HTR-8/SVneo (cell line): ENCODE measurements at regions not wholly inside any gene's neighbourhood (a gene's known extent, or its start where the extent isn't known, plus 50 kb on each side); places are given as distances from the start of the nearest gene placed in this dataset.
"Not testable (repeated sequence)": the region's sequence is repeated elsewhere in the genome, so short reads cannot be mapped to it uniquely, and the experiment has no call there.

Experiments used
- DNase-seq: peaks from one replicate; pipeline ENCODE4 v3.0.0; 2011; ENCODE audit warnings: low spot score, mixed read lengths; ENCODE audit not compliant: insufficient read length
- FAIRE-seq: peaks from 2 replicates; lab custom pipeline; 2011; peaks lifted over from hg19 to GRCh38; lab: Jason Lieb, UNC

DNA sequence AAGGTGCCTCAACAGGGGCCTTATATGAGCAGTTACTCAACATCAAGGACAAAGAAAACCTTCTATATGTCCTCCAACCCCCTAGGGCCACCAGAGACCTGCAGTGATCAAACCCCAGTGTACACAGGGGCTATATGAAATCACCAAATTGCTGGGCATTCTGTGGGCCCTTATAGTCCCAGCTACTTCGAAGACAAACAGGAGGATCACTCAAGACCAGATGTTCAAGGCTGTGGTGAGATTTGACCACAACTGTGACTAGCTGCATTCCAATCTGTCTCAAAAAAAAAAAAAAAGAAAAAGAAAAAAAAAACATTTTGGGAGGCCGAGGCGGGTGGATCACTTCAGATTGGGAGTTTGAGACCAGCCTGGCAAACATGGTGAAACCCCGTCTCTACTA lies 51.0 kb upstream of the PRB2 start:
- no peak for FAIRE-seq
- DNase-seq = no peak

DNA sequence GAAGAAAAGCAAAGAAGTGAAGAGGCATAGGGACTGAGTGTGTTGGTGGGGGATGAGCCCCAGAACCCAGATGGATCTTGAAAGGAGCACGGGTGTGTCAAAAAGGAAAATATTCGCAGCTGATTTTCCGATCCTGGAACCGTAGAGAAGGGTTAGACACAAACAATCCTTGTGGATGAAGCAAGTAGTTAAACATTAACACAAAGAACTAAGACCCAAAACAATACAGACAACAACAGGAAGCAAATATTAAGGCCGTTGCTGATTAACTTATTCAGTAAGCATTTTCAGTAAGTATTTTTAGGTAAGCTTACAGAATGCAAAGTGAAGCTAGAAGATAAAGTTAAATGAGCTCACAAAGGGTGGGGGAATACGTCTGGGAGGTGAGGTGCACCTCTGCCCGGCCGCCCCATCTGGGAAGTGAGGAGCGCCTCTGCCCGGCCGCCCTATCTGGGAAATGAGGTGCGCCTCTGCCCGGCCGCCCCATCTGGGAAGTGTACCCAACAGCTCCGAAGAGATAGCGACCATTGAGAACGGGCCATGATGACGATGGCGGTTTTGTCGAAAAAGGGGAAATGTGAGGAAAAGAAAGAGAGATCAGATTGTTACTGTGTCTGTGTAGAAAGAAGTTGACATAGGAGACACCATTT lies 62.8 kb upstream of the PRB2 start:
- no peak for DNase-seq
- no peak for FAIRE-seq

- no peak for DNase-seq
- FAIRE-seq = no peak
These were observed 65.1 kb upstream of the PRB2 start for GRCh38 chr12:11460343-11461023.

DNA sequence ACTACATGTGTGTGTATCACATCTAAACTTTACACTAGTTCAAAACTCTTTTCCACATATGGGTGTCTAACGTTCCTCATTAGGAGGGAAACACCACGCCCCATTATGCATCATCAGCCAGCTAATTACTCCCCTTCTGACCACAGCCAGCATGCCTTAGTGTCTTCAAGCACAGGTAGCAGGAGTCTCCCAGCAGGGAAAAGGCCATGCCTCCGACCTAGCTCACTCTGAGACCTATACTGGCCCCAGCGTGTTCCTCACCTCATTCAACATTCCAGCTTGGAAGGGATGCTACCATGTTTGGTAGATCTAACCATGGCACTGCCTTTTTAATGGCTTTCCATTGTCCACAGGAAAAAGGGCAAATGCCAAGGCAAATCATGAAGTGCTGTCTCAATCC lies 66.1 kb upstream of the PRB2 start:
- FAIRE-seq = no peak
- DNase-seq = no peak

- no peak for DNase-seq
- FAIRE-seq = no peak
These were observed 81.7 kb upstream of the PRB2 start for GRCh38 chr12:11477110-11477509.

GRCh38 chr12:11482955-11483354 lies 87.6 kb upstream of the PRB2 start:
- DNase-seq (no peak), FAIRE-seq (no peak)

GRCh38 chr12:11486623-11487444 lies 91.5 kb upstream of the PRB2 start:
- FAIRE-seq (peak; percentile 60), DNase-seq (peak; percentile 68)

- FAIRE-seq = no peak
- DNase-seq = no peak
These were observed 100.9 kb upstream of the PRB2 start for GRCh38 chr12:11496157-11496851.

- FAIRE-seq = no peak
- DNase-seq = no peak
These were observed 102.1 kb upstream of the PRB2 start for GRCh38 chr12:11497438-11497837.

DNA sequence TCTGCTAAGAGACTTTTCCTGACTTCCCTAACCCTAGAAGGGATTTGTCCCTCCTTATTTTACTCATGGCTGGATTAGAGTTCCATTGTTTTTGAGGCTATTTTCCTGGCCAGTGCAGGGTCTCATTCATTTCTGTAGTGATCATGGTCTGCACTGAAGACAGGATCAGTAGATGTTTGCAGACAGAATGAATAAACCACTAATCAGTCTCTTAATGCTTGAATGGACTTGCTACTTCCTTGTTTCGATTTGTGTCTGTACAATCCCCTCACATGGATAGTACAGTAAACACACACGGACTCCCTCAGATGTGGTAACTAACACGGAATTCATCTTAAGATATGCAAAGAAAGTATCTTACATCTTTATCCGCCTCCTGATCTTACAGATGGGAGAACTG lies 102.6 kb upstream of the PRB2 start:
- FAIRE-seq (no peak), DNase-seq (no peak)

DNA sequence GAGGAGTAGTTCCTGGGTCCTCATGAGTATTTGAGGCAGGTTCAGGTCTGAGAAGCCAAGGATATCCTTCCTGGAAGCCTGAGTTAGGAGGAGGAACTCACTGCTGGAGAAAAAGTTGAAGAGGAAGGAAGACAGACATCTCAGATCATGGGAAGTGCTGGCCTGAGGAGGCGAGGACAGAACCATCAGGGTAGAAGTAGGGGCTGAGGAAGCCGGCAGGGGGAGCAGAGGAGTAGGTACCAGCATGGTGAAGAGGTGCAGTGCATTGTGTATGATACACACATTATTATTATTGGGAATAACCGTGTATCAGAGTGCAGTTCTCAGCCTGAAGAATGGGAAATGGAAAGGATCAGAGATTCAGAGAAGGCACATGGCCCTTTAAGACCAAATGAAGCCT lies 103.2 kb upstream of the PRB2 start:
- not testable (repeated sequence) for DNase-seq, FAIRE-seq

- no peak for FAIRE-seq
- no peak for DNase-seq
These were observed 104.4 kb upstream of the PRB2 start for GRCh38 chr12:11499806-11500187.

GRCh38 chr12:11500188-11500860 lies 105.0 kb upstream of the PRB2 start:
- DNase-seq (peak; percentile 61), FAIRE-seq (peak; percentile 52)

- no peak for DNase-seq
- FAIRE-seq = no peak
These were observed 105.5 kb upstream of the PRB2 start for GRCh38 chr12:11500861-11501230.

DNA sequence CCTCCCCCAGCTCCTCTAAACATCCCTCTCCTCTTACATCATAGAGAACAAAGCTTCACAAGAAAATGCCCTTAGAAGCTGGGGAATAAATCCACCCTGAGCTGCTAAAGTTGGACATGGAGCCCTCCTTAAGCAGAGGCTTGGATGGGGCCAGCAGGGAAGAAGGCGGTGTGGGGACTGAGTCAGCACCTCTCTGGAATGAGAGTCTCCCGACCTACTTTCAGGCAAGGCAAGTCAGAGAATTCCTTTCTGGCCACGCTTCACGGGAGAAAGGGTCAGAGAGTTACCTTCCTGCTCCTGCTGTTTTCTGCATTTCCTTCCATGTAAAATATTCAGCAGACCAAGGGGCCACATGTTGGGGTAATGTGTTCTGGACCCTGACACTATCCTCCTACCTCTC lies 113.3 kb upstream of the PRB2 start:
- DNase-seq (no peak), FAIRE-seq (no peak)

- FAIRE-seq (no peak), DNase-seq (no peak)
These were observed 114.0 kb upstream of the PRB2 start for GRCh38 chr12:11509326-11509725.

DNA sequence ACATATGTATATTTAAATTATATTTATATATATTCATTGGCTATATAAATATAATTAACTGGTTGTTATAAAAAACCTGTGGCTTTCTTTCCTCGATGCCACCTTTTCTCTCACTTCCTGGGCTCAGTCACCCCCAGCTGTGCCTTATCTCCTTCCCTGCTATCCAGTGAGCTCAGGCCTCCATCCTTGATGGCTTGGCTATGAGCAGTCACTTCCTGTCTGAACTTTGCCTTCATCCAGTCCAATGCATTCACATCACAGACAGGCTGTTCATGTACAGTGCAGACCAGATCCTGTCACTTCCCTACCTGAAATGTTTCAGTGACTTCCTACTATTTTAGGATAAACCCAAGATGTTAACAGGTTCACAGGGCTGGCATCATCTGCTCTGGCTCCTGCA lies 115.3 kb upstream of the PRB2 start:
- DNase-seq (no peak), FAIRE-seq (peak; percentile 46)

DNA sequence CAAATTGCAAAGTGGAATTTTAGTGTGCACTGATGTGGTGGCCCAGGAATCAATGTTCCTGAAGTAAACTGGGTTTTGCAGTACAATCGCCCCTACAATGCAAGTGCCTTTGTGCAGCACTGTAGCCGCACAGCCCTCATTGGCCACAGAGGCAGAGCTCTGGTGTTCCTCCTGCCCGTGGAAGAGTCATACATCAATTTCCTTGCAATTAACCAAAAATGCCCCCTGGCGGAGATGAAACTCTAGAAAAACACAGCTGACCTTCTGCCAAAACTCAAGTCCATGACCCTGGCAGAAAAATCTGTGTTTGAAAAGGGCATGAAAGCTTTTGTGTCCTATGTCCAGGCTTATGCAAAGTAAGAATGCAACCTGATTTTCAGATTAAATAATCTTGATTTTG lies 117.9 kb upstream of the PRB2 start:
- FAIRE-seq (no peak), DNase-seq (no peak)

DNA sequence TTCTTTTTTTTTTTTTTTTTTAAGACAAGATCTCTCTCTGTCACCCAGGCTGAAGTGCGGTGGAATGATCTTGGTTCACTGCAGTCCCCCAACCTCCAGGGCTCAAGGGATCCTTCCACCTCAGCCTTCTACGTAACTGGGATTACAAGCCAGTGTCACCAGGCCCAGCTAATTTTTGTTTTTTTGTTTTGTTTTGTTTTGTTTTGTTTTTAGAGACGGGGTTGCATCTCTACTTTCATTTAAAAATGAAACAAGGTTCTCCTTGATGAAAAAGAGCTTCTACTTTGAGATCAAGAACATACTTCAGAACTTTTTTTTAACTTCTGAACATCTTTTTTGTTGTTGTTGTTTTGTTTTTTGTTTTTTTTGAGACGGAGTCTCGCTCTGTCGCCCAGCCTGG lies 121.7 kb upstream of the PRB2 start:
- FAIRE-seq (no peak), DNase-seq (no peak)

DNA sequence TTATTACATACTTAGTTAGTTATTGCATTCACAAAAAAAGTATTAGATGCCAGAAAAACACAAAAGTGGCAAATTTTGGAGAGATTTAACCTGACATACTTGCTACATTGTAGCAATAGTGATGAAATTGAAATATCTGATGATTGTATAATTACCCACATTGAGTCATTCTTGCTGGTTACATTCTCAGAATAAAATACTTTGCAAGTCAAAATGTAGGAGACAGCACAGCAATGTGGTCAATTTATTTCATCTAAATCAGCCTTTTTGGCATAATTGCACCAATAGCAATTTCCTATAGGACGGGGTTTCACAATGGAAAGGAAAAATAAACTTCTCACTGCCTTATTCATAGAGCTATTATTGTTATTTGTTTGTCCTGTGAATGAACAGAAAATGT lies 125.0 kb upstream of the ETV6 start:
- DNase-seq (no peak), FAIRE-seq (no peak)
